GM21367 (cell line): ENCODE measurements at regions not wholly inside any gene's neighbourhood (a gene's known extent, or its start where the extent isn't known, plus 50 kb on each side); places are given as distances from the start of the nearest gene placed in this dataset.

Source experiments
- ATAC-seq: cut with Tn5 transposase; IDR thresholded peaks from one replicate; pipeline ENCODE4 v1.9.1; 2021; ENCODE audit not compliant: unreplicated experiment

GRCh38 chr18:72197591-72197990 is 346.6 kb downstream of the CBLN2 start:
- ATAC-seq = no peak

DNA sequence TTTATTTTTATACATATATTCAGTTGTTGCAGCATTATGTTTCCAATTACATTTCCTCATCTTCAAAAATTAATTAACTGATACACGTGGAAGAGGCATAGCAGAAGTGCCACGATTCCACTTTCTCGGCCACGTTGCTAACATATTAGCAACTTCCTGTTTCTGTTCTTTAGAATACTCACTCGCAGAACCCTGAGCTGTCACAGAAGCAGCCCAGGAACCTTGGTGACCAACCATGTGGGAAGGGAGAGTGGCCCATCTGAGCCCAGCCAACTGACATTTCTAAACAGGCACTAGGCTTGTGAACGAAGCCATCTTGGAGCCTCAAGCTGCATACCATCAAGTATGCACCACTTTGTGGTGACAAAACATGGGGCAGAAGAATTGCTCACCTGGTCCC is 350.1 kb downstream of the CBLN2 start:
- no peak for ATAC-seq

- ATAC-seq = no peak
These were observed 356.2 kb downstream of the CBLN2 start for GRCh38 chr18:72187956-72188355.

- peak; percentile 68 for ATAC-seq
These were observed 362.8 kb downstream of the CBLN2 start for GRCh38 chr18:72181241-72181764.

- no peak for ATAC-seq
These were observed 363.5 kb downstream of the CBLN2 start for GRCh38 chr18:72180689-72181088.

GRCh38 chr18:72174972-72175649 is 369.0 kb downstream of the CBLN2 start:
- no peak for ATAC-seq

GRCh38 chr18:72171596-72171995 is 372.5 kb downstream of the CBLN2 start:
- ATAC-seq = no peak

GRCh38 chr18:72161691-72162090 is 382.5 kb downstream of the CBLN2 start:
- no peak for ATAC-seq

GRCh38 chr18:72160510-72161445 is 383.4 kb downstream of the CBLN2 start:
- peak; percentile 60 for ATAC-seq

DNA sequence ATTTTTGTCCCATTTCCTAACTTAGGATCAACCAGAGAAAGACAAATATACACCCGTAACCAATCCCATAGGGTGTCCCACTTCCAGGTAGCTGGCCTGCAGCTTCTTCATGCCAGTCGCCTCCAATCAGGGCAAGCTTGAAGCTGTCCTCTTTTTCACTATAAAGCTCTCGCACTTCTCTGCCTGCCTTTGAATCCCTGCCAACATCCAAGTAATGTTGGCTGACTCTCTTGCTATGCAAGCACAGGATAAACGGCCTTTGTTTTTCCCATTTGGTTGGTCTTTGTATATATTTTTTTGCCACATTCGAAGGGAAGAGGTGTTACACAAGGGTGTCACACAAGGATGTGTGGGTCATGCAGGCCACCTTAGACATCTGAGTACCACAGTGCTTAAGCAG is 388.8 kb downstream of the CBLN2 start:
- no peak for ATAC-seq

DNA sequence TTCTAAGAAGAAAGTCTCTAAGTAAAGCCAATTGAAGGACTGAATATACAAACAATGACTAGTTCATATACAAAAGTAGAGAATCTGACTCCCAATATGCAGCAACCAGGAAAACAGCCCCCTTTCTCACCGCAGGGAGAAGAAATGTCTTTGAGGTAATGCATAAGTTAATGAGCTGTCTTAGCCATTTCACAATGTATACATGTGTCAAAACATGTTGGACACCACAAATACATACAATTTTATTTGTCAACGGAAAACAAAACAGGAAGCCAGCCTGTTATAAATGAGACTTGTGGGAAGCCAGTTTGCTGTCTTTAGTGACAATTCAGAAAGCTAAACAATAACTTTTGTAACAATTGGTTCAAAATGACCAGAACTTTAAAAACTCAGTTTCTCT is 389.2 kb downstream of the CBLN2 start:
- no peak for ATAC-seq

- ATAC-seq = no peak
These were observed 391.2 kb downstream of the CBLN2 start for GRCh38 chr18:72152935-72153334.

DNA sequence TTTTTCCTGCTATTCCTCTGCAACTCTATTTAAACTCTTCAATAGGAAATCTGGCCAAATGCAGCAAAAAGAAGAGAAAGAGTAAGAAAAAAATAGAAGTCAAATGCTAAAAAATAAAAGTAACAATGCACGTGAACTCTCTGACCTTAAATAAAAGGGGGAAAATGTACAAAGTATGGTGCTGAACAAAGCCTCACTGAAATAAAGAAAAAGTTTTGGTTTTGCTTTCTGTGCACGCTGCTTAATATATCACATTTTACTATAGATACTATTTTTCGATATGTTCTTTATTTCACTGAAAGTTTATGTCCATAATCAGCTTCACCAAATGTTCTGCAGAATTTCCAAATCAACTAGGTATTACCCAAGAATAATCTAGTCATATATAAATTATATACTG is 396.3 kb downstream of the CBLN2 start:
- ATAC-seq = no peak

DNA sequence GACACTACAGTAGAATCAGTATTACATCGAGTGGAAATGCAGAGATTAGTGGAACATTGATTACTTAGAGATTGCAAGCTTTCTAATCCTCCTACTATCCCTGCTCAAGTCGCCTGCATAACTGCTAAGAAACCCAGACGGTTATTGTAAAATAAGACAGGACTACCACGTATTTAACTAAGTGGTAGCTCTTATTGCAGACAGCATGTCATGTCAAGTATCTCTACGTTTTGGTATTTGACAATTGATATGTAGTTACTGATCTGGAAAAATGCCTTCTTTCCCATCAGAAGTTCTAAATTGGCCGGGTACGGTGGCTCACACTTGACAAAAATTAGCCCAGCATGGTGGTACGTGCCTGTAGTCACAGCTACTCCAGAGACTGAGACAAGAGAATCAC is 404.1 kb downstream of the CBLN2 start:
- no peak for ATAC-seq

DNA sequence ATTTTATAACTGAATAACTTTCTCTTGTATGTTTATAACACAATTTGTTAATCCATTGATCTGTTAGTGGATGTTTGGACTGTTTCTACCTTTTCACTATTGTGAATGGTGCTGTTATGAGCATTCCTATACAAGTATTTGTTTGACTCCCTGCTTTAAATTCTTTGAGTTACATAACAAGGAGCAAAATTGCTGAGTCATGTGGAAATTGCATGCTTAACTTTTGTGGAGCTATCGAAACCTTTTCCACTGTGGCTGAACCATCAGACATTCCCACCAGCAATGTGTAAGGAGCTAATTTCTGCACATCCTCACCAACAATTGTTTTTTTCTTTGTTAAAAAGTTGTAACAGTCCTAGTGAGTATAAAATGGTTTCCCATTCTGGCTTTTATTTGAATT is 415.5 kb downstream of the CBLN2 start:
- ATAC-seq = no peak

DNA sequence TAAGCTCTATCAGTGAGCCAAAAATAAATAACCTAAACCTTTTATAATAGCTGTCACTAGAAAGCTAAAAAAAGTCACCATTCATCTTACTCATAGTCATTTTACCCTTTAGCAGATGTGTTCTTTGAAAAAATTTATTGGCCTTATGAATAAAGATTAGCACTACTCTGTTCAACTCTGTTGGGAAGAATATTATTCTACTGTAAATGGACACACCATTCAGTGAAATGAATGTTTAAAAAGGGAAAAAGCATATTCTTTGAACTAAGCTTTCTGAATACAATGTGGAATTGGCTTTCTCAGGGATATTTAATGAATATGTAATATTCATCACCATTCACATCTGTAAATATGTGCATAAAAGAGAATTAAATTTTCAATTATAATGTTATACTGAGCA is 422.0 kb downstream of the CBLN2 start:
- no peak for ATAC-seq

DNA sequence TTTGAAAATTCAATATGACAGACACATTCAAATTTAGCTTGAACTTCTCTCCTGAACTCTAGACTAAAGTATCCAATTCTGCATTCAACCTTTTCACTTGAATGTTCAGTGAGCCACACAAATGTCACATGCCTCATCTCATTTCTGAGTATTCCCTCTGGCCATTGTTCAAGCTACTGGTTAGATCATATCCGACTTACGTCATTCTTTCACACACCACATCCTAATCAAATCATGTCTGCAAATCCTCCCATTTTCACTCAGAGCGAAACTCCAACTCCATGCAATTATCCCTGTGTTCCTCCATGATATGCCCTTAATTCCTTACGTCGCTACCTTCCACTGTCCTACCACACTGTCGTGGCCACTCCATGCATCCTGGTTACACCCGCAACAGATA is 425.1 kb downstream of the CBLN2 start:
- ATAC-seq = no peak

DNA sequence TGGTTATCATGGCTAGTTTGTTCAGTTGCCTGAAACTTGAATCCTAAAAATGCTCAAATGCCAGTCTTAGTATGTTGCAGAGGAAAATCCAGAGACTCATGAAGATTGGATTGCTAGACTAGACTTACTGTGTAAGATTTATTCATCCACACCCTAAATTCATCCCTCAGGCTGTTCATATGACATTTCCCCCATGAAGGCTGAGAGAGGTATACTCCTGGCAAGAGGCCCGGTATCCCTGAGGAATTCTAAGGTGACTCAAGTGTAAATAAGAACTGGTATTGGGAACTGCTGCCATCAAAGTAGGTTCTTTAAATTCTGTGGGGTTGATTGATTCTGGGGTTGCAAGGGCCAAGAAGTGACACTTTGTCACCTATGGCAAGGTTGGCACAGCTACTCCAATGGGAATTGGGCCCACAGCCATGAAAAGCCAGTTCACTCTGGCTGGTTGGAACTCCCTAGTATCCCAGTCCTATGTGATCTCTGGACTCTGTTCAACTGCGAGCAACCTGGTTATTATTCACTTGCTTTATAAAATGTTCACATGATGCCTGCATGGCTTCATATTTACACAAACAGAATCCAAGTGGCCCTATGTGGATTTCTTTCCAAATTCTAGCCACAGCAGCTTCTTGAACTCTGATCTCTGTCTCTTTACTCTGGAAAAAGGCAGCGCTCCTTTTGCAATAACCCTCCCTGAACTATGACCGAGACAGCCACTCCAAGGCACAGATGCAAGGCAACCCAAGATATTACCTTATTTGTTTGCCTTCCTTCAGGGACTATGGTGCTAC is 429.1 kb downstream of the CBLN2 start:
- no peak for ATAC-seq

- ATAC-seq = no peak
These were observed 436.3 kb downstream of the CBLN2 start for GRCh38 chr18:72107647-72108383.

GRCh38 chr18:72104851-72105250 is 439.3 kb downstream of the CBLN2 start:
- ATAC-seq = no peak

DNA sequence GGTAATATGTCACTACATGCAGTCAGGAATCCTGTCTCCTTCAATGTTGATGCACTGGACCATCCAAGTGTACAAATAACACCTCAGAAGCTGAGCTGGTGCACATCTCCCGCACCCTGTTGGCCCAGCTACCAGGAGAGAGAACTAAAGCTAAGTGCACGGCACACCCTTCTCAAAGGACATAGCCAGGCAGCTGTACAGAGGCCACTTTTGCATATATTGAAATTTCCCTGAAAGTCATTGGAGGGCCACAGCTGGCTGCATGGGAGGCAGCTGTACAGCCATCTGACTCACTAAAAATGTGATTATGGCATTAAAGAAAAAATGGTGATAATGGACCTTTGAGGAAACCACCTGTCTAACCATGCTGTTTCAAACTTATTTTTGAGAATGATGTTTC is 441.7 kb downstream of the CBLN2 start:
- no peak for ATAC-seq
